B cell (primary cell): ENCODE measurements at regions not wholly inside any gene's neighbourhood (a gene's known extent, or its start where the extent isn't known, plus 50 kb on each side); places are given as distances from the start of the nearest gene placed in this dataset.

Experiments used
- ATAC-seq: fragments of 200-7000 bp; cut with Tn5 transposase; one replicate; pipeline ENCODE4 v1.10.0; 2021; ENCODE audit warnings: low read depth, mild to moderate bottlenecking, moderate number of reproducible peaks, moderate library complexity
- CTCF ChIA-PET: fragments of 350-600 bp; sonication (Branson Sonifier 250); formaldehyde crosslinking; loops from one replicate; lab custom pipeline; 2021; ENCODE audit warnings: antibody characterized with exemption, inconsistent platforms; lab: Charles Lee
- POLR2A ChIA-PET: fragments of 350-600 bp; sonication (Branson Sonifier 250); formaldehyde crosslinking; loops from one replicate; lab custom pipeline; 2021; ENCODE audit warnings: antibody characterized with exemption; lab: Charles Lee
- DNase-seq: peaks from one replicate; pipeline ENCODE4 v3.0.0; 2013
- H2AFZ ChIP-seq: 2 replicates; pipeline ENCODE4 v1.6.1; 2012; ENCODE audit warnings: mild to moderate bottlenecking, low read depth, low read length; ENCODE audit not compliant: insufficient read depth, poor library complexity, severe bottlenecking
- H3K27ac ChIP-seq, 2 donors: 1 replicate in 1 of 2; 2 replicates in 1 of 2; pipeline ENCODE4 v1.5.1; 2012 to 2013; ENCODE audit warnings: low read length in 2 of 2, mild to moderate bottlenecking in 2 of 2, moderate library complexity in 1 of 2
- H3K27me3 ChIP-seq, 4 experiments: fragments of 200-600 bp in 1 of 4; sonication (generic) in 1 of 4; replicated peaks in 1 of 4; 1 replicate in 2 of 4; 2 replicates in 2 of 4; pipeline versions ENCODE4 v1.6.1 to v1.7.0; 2013 to 2016; ENCODE audit warnings: low read length in 3 of 4, mild to moderate bottlenecking in 2 of 4, mixed read lengths in 1 of 4, moderate library complexity in 1 of 4; ENCODE audit not compliant: insufficient read depth in 4 of 4, control insufficient read depth in 3 of 4; ENCODE audit errors: control extremely low read depth in 1 of 4
- H3K36me3 ChIP-seq, 2 experiments: replicated peaks in 1 of 2; 1 replicate in 1 of 2; 2 replicates in 1 of 2; pipeline versions ENCODE4 v1.6.1 to v1.7.1; 2013; ENCODE audit warnings: low read length in 1 of 2; ENCODE audit not compliant: insufficient read depth in 2 of 2, control insufficient read depth in 1 of 2; ENCODE audit errors: control extremely low read depth in 1 of 2, extremely low read depth in 1 of 2
- H3K4me1 ChIP-seq, 2 donors: fragments of 200-600 bp in 1 of 2; sonication (generic) in 1 of 2; 1 replicate in 1 of 2; 2 replicates in 1 of 2; pipeline versions ENCODE4 v1.5.1 to v1.6.1; 2013 to 2017; ENCODE audit warnings: low read length in 2 of 2; ENCODE audit not compliant: control insufficient read depth in 2 of 2, insufficient read depth in 2 of 2
- H3K4me2 ChIP-seq: replicated peaks from 2 replicates; pipeline ENCODE3; 2012; ENCODE audit warnings: mild to moderate bottlenecking, low read depth, low read length; ENCODE audit not compliant: poor library complexity, severe bottlenecking
- H3K4me3 ChIP-seq, 5 experiments: fragments of 200-600 bp in 1 of 5; sonication (generic) in 1 of 5; 1 replicate in 3 of 5; 2 replicates in 2 of 5; pipeline versions ENCODE4 v1.5.1 to v1.7.0; 2011 to 2016; ENCODE audit warnings: low read length in 4 of 5, mild to moderate bottlenecking in 4 of 5, low read depth in 2 of 5, control low read depth in 1 of 5, moderate library complexity in 1 of 5; ENCODE audit not compliant: insufficient read depth in 1 of 5; ENCODE audit errors: control extremely low read depth in 1 of 5, extremely low read depth in 1 of 5
- H3K79me2 ChIP-seq: fragments of 200-600 bp; sonication (generic); one replicate; pipeline ENCODE4 v1.6.0; 2016; ENCODE audit warnings: low read length; ENCODE audit not compliant: control insufficient read depth, insufficient read depth
- H3K9ac ChIP-seq: fragments of 200-600 bp; sonication (generic); 2 replicates; pipeline ENCODE4 v1.6.1; 2017; ENCODE audit warnings: mild to moderate bottlenecking, low read length, moderate library complexity
- H3K9me3 ChIP-seq, 3 donors: one replicate each; pipeline versions ENCODE4 v1.6.1 to v1.7.1; 2013; ENCODE audit warnings: low read length in 2 of 3; ENCODE audit not compliant: control insufficient read depth in 2 of 3, insufficient read depth in 1 of 3; ENCODE audit errors: control extremely low read depth in 1 of 3
- H4K20me1 ChIP-seq: 2 replicates; pipeline ENCODE4 v1.6.0; 2012; ENCODE audit warnings: mild to moderate bottlenecking, low read length; ENCODE audit not compliant: insufficient read depth, control insufficient read depth, poor library complexity, severe bottlenecking
- H3K27ac Mint-ChIP-seq: one replicate; pipeline ENCODE4 v1.8.0; 2021; ENCODE audit warnings: mixed read lengths
- H3K27me3 Mint-ChIP-seq: one replicate; pipeline ENCODE4 v1.8.0; 2021; ENCODE audit warnings: mixed read lengths
- H3K4me1 Mint-ChIP-seq: one replicate; pipeline ENCODE4 v1.8.0; 2021; ENCODE audit warnings: mixed read lengths
- H3K4me3 Mint-ChIP-seq: one replicate; pipeline ENCODE4 v1.8.0; 2021; ENCODE audit warnings: mixed read lengths
- H3K9me3 Mint-ChIP-seq: one replicate; pipeline ENCODE4 v1.8.0; 2022; ENCODE audit warnings: mixed read lengths; ENCODE audit not compliant: insufficient read depth
- CTCF ChIP-seq: fragments of 200-600 bp; IDR thresholded peaks from one replicate; pipeline ENCODE4 v1.8.0; 2022; ENCODE audit warnings: antibody characterized with exemption, mild to moderate bottlenecking
- EZH2 ChIP-seq: IDR thresholded peaks from 2 replicates; pipeline ENCODE4 v1.6.1; 2012; ENCODE audit warnings: borderline replicate concordance, low read depth, mild to moderate bottlenecking, moderate library complexity, low read length; ENCODE audit not compliant: insufficient read depth, poor library complexity, severe bottlenecking
- WGBS: methylation state at CpG from one replicate; pipeline ENCODE4 v1.1.5; 2013; ENCODE audit warnings: missing lambda C conversion rate; ENCODE audit not compliant: insufficient coverage; 5-methylcytosine and 5-hydroxymethylcytosine counted together
- intact Hi-C: fragments of 100-400 bp; cut with micrococcal nuclease; formaldehyde crosslinking; loops from one replicate; pipeline ENCODE4 v1.10.0; 2022

DNA sequence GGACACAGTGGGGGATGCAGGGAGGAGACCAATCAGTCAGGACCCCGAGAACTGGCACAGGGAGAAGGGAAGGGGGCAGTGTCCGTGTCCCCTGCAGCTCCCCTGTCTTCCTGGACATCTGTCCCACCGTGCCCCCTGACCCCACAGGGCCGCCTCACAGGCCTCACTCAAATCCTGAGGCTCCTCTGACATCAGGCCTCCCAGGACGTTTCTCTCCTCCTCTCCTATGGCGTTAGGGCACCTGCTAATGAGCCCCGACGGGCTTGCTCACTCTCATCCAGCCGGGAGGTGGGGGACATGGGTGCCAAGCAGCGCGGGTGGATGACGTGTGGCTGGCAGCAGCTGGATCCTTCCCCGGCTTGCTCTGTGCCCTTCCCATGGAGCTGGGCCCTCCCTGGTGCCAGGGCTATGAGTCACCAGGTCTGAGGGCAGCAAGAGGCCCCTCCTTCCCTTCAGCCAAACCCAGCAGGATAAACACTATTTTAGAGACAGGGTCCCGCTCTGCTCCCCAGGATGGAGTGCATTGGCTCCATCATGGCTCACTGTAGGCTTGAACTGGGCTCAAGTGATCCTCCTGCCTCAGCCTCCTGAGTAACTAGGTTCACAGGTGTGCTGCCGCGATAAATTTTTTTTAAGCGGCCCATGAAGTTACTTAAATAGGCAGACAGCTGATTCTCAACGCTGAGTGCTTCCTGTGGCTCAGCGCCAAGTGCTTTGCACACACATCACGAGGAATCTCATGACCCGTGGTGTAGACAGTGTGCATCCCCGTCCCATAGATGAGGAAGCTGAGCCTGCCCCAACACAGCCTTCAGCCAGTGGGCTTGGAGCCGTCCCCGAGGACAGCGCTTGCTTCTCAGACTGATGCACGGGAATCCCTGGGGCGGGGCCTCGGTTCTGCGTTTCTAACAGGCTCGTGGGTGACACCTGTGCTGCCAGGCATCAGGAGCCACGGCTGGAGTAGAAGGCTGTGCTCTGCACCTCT lies 64.5 kb upstream of the HDAC4 start:
- no peak overlapping the region for H3K4me3 ChIP-seq
- TF ChIP-seq EZH2 = no peak
- TF ChIP-seq CTCF = no peak
- peaks cover 0 to 14% (median 0%) of the 10 kb centered on the region in 3 donors for H3K9me3 ChIP-seq
- intact Hi-C loops = no loop called here
- no peaks in the 10 kb centered on the region for H3K27me3 Mint-ChIP-seq
- no peaks in the 10 kb centered on the region for H3K79me2 ChIP-seq
- no peak overlapping the region for H3K4me3 Mint-ChIP-seq
- no peak overlapping the region for H3K4me2 ChIP-seq
- ChIA-PET CTCF (no interaction called here), POLR2A (no interaction called here)
- no peaks in the 10 kb centered on the region for H3K4me1 Mint-ChIP-seq
- WGBS = 77% methylated on average over 31 of the region's 31 CpGs
- H4K20me1 ChIP-seq = no peaks in the 10 kb centered on the region
- DNase-seq (no peak), ATAC-seq (no peak)
- H3K27ac ChIP-seq = no peak overlapping the region
- no peak overlapping the region for H3K27ac Mint-ChIP-seq
- no peaks in the 10 kb centered on the region for H3K36me3 ChIP-seq
- H3K9ac ChIP-seq = no peak overlapping the region
- no peaks in the 10 kb centered on the region for H3K9me3 Mint-ChIP-seq
- peaks cover 0 to 6% (median 0%) of the 10 kb centered on the region in 4 experiments for H3K27me3 ChIP-seq
- no peak overlapping the region for H2AFZ ChIP-seq
- no peaks in the 10 kb centered on the region for H3K4me1 ChIP-seq
